Cerebellar cortex (tissue), 1 donor: ENCODE measurements at regions not wholly inside any gene's neighbourhood (a gene's known extent, or its start where the extent isn't known, plus 50 kb on each side); places are given as distances from the start of the nearest gene placed in this dataset.
A peak's percentile ranks its signal among the peaks of the same experiment; 100 is the strongest.
"Not testable (repeated sequence)": the region's sequence is repeated elsewhere in the genome, so short reads cannot be mapped to it uniquely, and the experiment has no call there.

Source experiments
- DNase-seq: peaks from one replicate; pipeline ENCODE4 v3.0.0-alpha.2; 2015; ENCODE audit warnings: low spot score

GRCh38 chr3:182626484-182627467 lies 166.5 kb upstream of the ATP11B start:
- no peak for DNase-seq

- DNase-seq = no peak
Observed at GRCh38 chr3:182628531-182628930, 164.8 kb upstream of the ATP11B start.

GRCh38 chr3:182629521-182629920 lies 163.8 kb upstream of the ATP11B start:
- DNase-seq = no peak

GRCh38 chr3:182631183-182632076 lies 161.9 kb upstream of the ATP11B start:
- no peak for DNase-seq

- DNase-seq = no peak
Observed at GRCh38 chr3:182632077-182632393, 161.3 kb upstream of the ATP11B start.

GRCh38 chr3:182633186-182633585 lies 160.1 kb upstream of the ATP11B start:
- DNase-seq = no peak

- no peak for DNase-seq
Observed at GRCh38 chr3:182636646-182637045, 156.7 kb upstream of the ATP11B start.

GRCh38 chr3:182637350-182638110 lies 155.8 kb upstream of the ATP11B start:
- DNase-seq = no peak

GRCh38 chr3:182644013-182644412 lies 149.3 kb upstream of the ATP11B start:
- no peak for DNase-seq

GRCh38 chr3:182644790-182645433 lies 148.4 kb upstream of the ATP11B start:
- no peak for DNase-seq

- no peak for DNase-seq
Observed at GRCh38 chr3:182650568-182651128, 142.7 kb upstream of the ATP11B start.

- no peak for DNase-seq
Observed at GRCh38 chr3:182651461-182651860, 141.8 kb upstream of the ATP11B start.

- not testable (repeated sequence) for DNase-seq
Observed at GRCh38 chr3:182653065-182653464, 140.2 kb upstream of the ATP11B start.

GRCh38 chr3:182668541-182668940 lies 124.8 kb upstream of the ATP11B start:
- no peak for DNase-seq

GRCh38 chr3:182668974-182669373 lies 124.3 kb upstream of the ATP11B start:
- DNase-seq = no peak

- no peak for DNase-seq
Observed at GRCh38 chr3:182671541-182671940, 121.8 kb upstream of the ATP11B start.

GRCh38 chr3:182671942-182672341 lies 121.4 kb upstream of the ATP11B start:
- DNase-seq = no peak

- DNase-seq = no peak
Observed at GRCh38 chr3:182673336-182673735, 120.0 kb upstream of the ATP11B start.

- DNase-seq = peak; percentile 7
Observed at GRCh38 chr3:182682263-182683241, 110.8 kb upstream of the ATP11B start.

GRCh38 chr3:182683453-182683852 lies 109.9 kb upstream of the ATP11B start:
- peak; percentile 81 for DNase-seq
